ENCODE measurements at regions not wholly inside any gene's neighbourhood (a gene's known extent, or its start where the extent isn't known, plus 50 kb on each side); places are given as distances from the start of the nearest gene placed in this dataset.

DNA sequence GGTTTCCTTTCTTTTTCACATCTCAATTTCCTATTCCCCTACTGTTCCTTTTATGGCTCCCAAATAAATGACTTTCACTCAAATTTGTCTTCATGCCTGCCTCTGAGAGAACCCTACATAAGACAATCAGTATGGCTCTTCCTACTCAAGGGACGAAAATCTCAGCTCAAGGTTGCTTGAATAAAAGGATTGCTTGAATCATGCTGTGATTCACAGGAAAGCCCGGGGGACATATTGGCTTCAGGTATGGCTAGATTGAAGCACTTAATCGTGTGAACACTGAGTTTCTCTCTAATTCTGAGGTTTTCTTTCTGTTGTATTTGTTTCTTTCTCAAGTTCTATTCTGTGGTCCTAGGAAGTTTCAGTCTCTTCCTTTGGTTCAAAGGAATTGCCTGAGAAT, 140.3 kb upstream of the SULF2 start:
- TF ChIP-seq, protein P1, sequence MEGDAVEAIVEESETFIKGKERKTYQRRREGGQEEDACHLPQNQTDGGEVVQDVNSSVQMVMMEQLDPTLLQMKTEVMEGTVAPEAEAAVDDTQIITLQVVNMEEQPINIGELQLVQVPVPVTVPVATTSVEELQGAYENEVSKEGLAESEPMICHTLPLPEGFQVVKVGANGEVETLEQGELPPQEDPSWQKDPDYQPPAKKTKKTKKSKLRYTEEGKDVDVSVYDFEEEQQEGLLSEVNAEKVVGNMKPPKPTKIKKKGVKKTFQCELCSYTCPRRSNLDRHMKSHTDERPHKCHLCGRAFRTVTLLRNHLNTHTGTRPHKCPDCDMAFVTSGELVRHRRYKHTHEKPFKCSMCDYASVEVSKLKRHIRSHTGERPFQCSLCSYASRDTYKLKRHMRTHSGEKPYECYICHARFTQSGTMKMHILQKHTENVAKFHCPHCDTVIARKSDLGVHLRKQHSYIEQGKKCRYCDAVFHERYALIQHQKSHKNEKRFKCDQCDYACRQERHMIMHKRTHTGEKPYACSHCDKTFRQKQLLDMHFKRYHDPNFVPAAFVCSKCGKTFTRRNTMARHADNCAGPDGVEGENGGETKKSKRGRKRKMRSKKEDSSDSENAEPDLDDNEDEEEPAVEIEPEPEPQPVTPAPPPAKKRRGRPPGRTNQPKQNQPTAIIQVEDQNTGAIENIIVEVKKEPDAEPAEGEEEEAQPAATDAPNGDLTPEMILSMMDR (IDR thresholded peaks at IDR 0.05) = no peak
- no peak for TF ChIP-seq POLR2A (IDR thresholded peaks at IDR 0.05)

Data from body of pancreas (tissue), 4 donors.